GM21825 (cell line): ENCODE measurements at regions not wholly inside any gene's neighbourhood (a gene's known extent, or its start where the extent isn't known, plus 50 kb on each side); places are given as distances from the start of the nearest gene placed in this dataset.
"Not testable (repeated sequence)": the region's sequence is repeated elsewhere in the genome, so short reads cannot be mapped to it uniquely, and the experiment has no call there.

Source experiments
- ATAC-seq: cut with Tn5 transposase; IDR thresholded peaks from one replicate; pipeline ENCODE4 v1.9.1; 2021; ENCODE audit warnings: mild to moderate bottlenecking, moderate library complexity; ENCODE audit not compliant: unreplicated experiment

- no peak for ATAC-seq
Measured at GRCh38 chr13:53266757-53267156, 238.1 kb downstream of the OLFM4 start.

GRCh38 chr13:53269634-53270033 lies 241.0 kb downstream of the OLFM4 start:
- ATAC-seq: no peak

- no peak for ATAC-seq
Measured at GRCh38 chr13:53272873-53273272, 244.3 kb downstream of the OLFM4 start.

GRCh38 chr13:53276265-53276664 lies 247.7 kb downstream of the OLFM4 start:
- ATAC-seq: no peak

- ATAC-seq: no peak
Measured at GRCh38 chr13:53281677-53282076, 253.1 kb downstream of the OLFM4 start.

GRCh38 chr13:53285896-53286430 lies 257.4 kb downstream of the OLFM4 start:
- ATAC-seq: no peak

- no peak for ATAC-seq
Measured at GRCh38 chr13:53298396-53298795, 269.8 kb downstream of the OLFM4 start.

GRCh38 chr13:53301449-53301848 lies 272.8 kb downstream of the OLFM4 start:
- no peak for ATAC-seq

- ATAC-seq: not testable (repeated sequence)
Measured at GRCh38 chr13:53305419-53305818, 276.8 kb downstream of the OLFM4 start.

- no peak for ATAC-seq
Measured at GRCh38 chr13:53310786-53311185, 282.2 kb downstream of the OLFM4 start.

GRCh38 chr13:53311561-53311960 lies 282.9 kb downstream of the OLFM4 start:
- no peak for ATAC-seq

GRCh38 chr13:53321296-53321801 lies 292.7 kb downstream of the OLFM4 start:
- ATAC-seq: no peak

- no peak for ATAC-seq
Measured at GRCh38 chr13:53324656-53325055, 296.0 kb downstream of the OLFM4 start.

- no peak for ATAC-seq
Measured at GRCh38 chr13:53326716-53327115, 298.1 kb downstream of the OLFM4 start.

- no peak for ATAC-seq
Measured at GRCh38 chr13:53327680-53328315, 299.2 kb downstream of the OLFM4 start.

GRCh38 chr13:53336441-53337160 lies 308.0 kb downstream of the OLFM4 start:
- ATAC-seq: no peak

GRCh38 chr13:53338760-53339159 lies 310.1 kb downstream of the OLFM4 start:
- no peak for ATAC-seq

GRCh38 chr13:53340505-53341143 lies 312.0 kb downstream of the OLFM4 start:
- no peak for ATAC-seq

GRCh38 chr13:53341144-53341510 lies 312.5 kb downstream of the OLFM4 start:
- ATAC-seq: no peak

GRCh38 chr13:53342623-53343360 lies 314.2 kb downstream of the OLFM4 start:
- no peak for ATAC-seq

GRCh38 chr13:53343361-53343744 lies 314.7 kb downstream of the OLFM4 start:
- ATAC-seq: no peak
